ENCODE measurements at regions not wholly inside any gene's neighbourhood (a gene's known extent, or its start where the extent isn't known, plus 50 kb on each side); places are given as distances from the start of the nearest gene placed in this dataset.

GRCh38 chr9:95740217-95741004, 135.1 kb upstream of the ERCC6L2 start:
- Histone ChIP-seq H3K36me3 (no peaks in the 10 kb centered on the region), H3K27ac (no peak overlapping the region), H3K9me3 (no peaks in the 10 kb centered on the region), H3K4me1 (ENCODE audit: insufficient read depth) (no peaks in the 10 kb centered on the region), H3K4me3 (no peak overlapping the region), H3K27me3 (no peaks in the 10 kb centered on the region)
- intact Hi-C loops (cut with DNase I), result loop anchor here in 1 of 4 donors (10.0 kb wide), 1 partner anchor 134 kb away; the partner anchor contains the start of gene ERCC6L2
- no peak for TF ChIP-seq EP300 (IDR thresholded peaks at IDR 0.05)
- no peak for TF ChIP-seq POLR2A (IDR thresholded peaks at IDR 0.05)
- 65 to 75% (median 70%) methylated on average over 11 of the region's 11 CpGs for WGBS, 3 donors
- no peak for DNase-seq

DNA sequence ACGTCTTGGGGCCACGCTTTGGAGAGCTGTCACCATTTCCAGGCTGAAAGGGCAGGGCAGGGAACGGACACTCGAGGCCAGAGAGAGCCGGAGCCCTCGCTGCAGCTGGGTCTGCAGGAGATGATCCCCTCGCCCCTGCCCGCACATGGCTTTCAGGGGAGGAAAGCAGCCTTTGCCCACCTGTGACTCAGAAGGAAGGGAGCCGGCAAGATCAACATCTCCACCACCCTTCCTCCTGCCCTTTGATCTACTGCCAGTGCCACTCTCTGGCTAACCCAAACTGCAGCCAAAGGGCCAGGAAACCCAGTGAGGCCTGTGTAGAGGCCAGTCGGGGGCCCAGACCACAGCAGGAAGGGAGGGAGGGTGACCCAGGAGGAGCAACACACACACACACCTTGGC, 137.1 kb upstream of the ERCC6L2 start:
- Histone ChIP-seq H3K4me3 (no peak overlapping the region), H3K27me3 (no peaks in the 10 kb centered on the region), H3K4me1 (ENCODE audit: insufficient read depth) (no peaks in the 10 kb centered on the region), H3K36me3 (no peaks in the 10 kb centered on the region), H3K27ac (no peak overlapping the region), H3K9me3 (no peaks in the 10 kb centered on the region)
- intact Hi-C loops (cut with DNase I), result no loop called here
- TF ChIP-seq CTCF (IDR thresholded peaks at IDR 0.05) (no peak), EP300 (IDR thresholded peaks at IDR 0.05) (no peak), POLR2A (IDR thresholded peaks at IDR 0.05) (no peak)
- WGBS, 3 donors, result 90 to 95% (median 91%) methylated on average over 10 of the region's 10 CpGs
- no peak for DNase-seq

DNA sequence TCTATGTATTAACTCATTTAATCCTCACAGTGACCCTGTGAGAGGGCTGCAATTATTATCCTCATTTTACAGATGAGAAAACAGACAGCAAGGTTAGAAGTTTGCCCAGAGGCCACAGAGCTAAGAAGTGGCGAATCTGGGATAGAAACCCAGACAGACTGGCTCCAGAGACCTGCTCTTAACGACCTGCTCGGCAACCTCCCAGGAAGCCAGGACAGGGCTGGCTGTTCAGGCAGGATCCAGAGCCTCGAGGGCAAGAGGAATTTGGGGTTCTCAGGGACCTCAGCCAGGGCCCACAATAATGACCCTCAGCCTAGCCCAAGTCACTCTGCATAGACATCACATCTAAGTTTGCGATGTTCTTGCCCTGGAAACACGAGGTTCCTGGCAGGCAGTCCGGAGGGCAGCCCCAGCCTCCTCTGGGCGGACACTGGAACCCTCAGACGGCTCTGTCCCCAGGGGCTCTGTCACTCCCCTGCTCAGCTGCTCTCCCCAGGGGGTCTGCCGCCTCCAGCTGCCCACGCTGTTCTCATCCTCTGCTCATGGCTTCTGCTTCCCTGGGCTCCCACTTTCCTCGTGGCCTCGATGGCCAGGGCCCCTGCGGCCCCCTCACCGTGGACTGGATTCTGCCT, 138.5 kb upstream of the ERCC6L2 start:
- H3K27ac ChIP-seq, result no peak overlapping the region
- H3K9me3 ChIP-seq, result no peaks in the 10 kb centered on the region
- TF ChIP-seq EP300 (IDR thresholded peaks at IDR 0.05) (no peak), POLR2A (IDR thresholded peaks at IDR 0.05) (no peak), CTCF (IDR thresholded peaks at IDR 0.05) (no peak)
- 79 to 83% (median 81%) methylated on average over 15 of the region's 15 CpGs for WGBS, 3 donors
- no peaks in the 10 kb centered on the region for H3K36me3 ChIP-seq
- DNase-seq, result no peak
- H3K27me3 ChIP-seq, result no peaks in the 10 kb centered on the region
- no peaks in the 10 kb centered on the region for H3K4me1 ChIP-seq (ENCODE audit: insufficient read depth)
- intact Hi-C loops (cut with DNase I), result no loop called here
- H3K4me3 ChIP-seq, result no peak overlapping the region

DNA sequence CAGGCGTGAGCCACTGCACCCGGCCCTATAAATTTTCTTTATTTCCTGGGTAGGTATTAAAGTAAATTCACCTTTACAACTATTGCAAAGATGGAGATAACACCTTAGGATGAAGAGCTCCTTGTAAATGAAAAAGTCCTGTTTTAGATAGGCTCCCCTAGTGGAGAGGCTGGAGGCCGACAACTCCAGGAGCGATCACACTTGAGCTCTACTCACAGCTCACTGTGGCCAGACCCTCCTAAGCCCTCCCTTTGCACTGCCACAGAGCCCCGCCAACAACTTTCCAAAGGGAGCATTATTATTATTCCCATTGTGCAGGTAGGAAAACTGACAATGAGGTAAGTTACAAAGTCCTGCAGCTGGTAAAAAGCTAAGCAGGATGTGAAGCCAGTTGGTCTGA, 139.1 kb upstream of the ERCC6L2 start:
- Histone ChIP-seq H3K4me3 (no peak overlapping the region), H3K9me3 (no peaks in the 10 kb centered on the region), H3K27me3 (no peaks in the 10 kb centered on the region), H3K27ac (no peak overlapping the region), H3K4me1 (ENCODE audit: insufficient read depth) (no peaks in the 10 kb centered on the region), H3K36me3 (no peaks in the 10 kb centered on the region)
- DNase-seq, result no peak
- no peak for TF ChIP-seq CTCF (IDR thresholded peaks at IDR 0.05)
- no peak for TF ChIP-seq EP300 (IDR thresholded peaks at IDR 0.05)
- no peak for TF ChIP-seq POLR2A (IDR thresholded peaks at IDR 0.05)
- intact Hi-C loops (cut with DNase I), result no loop called here
- WGBS, 3 donors, result 88 to 96% (median 91%) methylated on average over 5 of the region's 5 CpGs

DNA sequence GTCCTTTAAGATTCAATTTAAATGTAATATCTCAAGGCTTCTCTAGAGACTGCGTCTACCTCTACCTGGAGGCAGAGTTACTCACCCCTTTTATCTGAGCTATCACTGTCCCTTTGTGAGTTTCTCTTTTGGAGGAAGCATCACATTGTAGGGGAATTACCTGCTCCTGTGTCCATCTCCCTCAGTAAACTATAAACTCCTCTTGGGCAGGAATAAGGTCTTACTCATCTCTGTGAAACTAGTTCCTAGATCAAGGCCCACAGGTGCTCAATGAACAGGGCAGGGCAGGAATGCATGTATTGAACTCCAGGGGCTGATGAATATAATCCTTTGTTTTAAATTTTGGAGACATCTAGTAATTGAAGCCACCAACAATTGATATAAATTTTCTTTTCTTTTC, 139.8 kb upstream of the ERCC6L2 start:
- intact Hi-C loops (cut with DNase I), result no loop called here
- TF ChIP-seq EP300 (IDR thresholded peaks at IDR 0.05), result no peak
- TF ChIP-seq CTCF (IDR thresholded peaks at IDR 0.05), result no peak
- no peak for TF ChIP-seq POLR2A (IDR thresholded peaks at IDR 0.05)
- WGBS, 3 donors, result 96 to 100% (median 100%) methylated on average over 1 of the region's 1 CpG
- Histone ChIP-seq H3K4me3 (no peak overlapping the region), H3K9me3 (no peaks in the 10 kb centered on the region), H3K27me3 (no peaks in the 10 kb centered on the region), H3K27ac (no peak overlapping the region), H3K36me3 (no peaks in the 10 kb centered on the region), H3K4me1 (ENCODE audit: insufficient read depth) (no peaks in the 10 kb centered on the region)
- DNase-seq, result no peak
